NCI-H510A treated with DMSO at 0.1 percent for 48 hours (cell line): ENCODE measurements at regions not wholly inside any gene's neighbourhood (a gene's known extent, or its start where the extent isn't known, plus 50 kb on each side); places are given as distances from the start of the nearest gene placed in this dataset.
"Not testable (repeated sequence)": the region's sequence is repeated elsewhere in the genome, so short reads cannot be mapped to it uniquely, and the experiment has no call there.

Experiments
- DNase-seq: peaks from one replicate; lab custom pipeline; 2025; lab: John Stamatoyannopoulos, UW

DNA sequence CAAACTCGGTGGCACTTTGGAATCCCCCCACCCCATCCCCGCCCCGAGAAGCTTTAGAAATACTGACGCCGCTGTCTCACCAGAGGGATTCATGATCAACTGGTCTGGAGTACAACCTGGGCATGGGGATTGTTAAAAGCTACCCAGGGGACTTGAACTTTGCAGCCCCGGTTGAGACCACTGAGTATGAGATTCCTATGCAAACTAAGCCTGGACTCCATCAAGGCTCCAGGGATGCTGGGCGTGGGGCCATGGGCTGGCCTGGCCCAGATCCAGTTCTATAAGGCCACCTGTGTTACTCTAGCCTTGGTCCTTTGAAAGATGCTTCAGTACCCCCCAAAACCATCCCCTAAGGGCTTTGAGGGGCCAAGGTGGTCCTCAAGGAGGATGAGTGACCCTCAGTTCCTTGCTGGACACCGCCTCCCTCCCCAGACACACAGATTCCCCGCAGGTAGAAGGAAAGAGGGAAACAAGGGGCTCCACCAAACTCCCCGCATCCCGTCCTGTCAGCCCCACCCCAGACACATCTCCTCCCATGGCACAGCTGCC lies 68.5 kb downstream of the MRPL36 start:
- no peak for DNase-seq

- no peak for DNase-seq
Observed at GRCh38 chr5:1730487-1730847, 69.2 kb downstream of the MRPL36 start.

GRCh38 chr5:1729641-1730486 lies 69.8 kb downstream of the MRPL36 start:
- DNase-seq = no peak

GRCh38 chr5:1728846-1729245 lies 70.8 kb downstream of the MRPL36 start:
- no peak for DNase-seq

GRCh38 chr5:1727571-1727970 lies 72.1 kb downstream of the MRPL36 start:
- DNase-seq = no peak

- DNase-seq = no peak
Observed at GRCh38 chr5:1726956-1727355, 72.7 kb downstream of the MRPL36 start.

- no peak for DNase-seq
Observed at GRCh38 chr5:1726469-1726865, 73.2 kb downstream of the MRPL36 start.

GRCh38 chr5:1725641-1726468 lies 73.8 kb downstream of the MRPL36 start:
- no peak for DNase-seq

DNA sequence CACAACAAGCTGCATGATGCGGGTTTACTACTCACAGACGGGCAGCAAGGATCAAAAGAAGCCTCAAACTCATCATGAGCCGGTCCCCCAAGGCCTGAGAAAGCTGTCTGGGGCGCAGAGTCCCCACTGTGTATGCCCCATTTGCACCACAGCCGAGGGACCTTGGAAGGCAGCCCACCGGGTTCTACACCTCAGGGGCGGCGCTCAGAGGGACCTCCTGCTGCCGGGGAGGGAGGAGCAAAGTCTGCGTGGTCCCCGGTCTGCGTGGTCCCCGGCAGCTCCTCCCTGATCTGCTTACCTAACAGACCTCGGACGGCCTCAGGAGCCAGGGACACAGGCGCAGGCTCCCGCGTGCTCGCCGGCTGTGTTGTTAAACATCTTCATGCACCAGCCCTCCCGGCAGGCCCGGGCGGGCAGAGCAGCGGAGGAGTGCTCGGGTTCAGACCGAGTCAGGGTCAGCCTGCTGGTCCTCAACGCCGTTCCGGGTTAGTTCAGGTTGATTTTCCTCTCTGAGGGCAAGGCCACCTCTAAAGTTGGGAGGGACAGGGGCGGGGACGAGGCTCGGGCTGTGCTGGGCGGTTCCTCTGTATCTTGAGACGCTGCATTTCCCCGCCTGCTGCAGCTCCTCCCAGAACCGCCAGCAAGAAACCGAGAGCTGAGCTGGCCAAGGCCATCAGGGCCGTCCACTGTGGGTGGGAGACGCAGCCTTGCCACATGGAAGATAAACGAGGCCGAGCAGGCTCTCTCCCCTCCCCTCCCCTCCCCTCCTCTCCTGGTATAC lies 74.6 kb downstream of the MRPL36 start:
- no peak for DNase-seq

- no peak for DNase-seq
Observed at GRCh38 chr5:1723957-1724821, 75.4 kb downstream of the MRPL36 start.

DNA sequence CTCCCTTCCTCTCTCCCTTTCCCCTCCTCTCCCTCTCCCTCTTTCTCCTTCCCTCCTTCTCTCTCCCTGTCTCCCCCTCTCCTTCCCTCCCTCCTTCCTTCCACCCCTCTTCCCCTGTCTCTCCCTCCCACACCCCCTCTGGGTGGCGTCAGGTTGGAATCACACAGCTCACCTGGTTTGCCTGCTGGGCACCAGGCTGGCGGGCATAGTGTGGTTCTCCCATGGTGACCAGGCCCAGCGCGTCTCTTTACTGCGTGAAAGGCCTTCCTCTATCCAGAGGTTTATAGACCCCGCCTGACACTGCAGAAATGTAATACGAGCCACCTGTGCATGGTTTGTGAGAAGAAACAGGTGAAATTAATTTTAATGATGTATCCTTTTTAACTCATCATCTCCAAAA lies 76.2 kb downstream of the MRPL36 start:
- no peak for DNase-seq

GRCh38 chr5:1722877-1723276 lies 76.8 kb downstream of the MRPL36 start:
- DNase-seq = no peak

GRCh38 chr5:1720396-1721110 lies 79.1 kb downstream of the MRPL36 start:
- no peak for DNase-seq

DNA sequence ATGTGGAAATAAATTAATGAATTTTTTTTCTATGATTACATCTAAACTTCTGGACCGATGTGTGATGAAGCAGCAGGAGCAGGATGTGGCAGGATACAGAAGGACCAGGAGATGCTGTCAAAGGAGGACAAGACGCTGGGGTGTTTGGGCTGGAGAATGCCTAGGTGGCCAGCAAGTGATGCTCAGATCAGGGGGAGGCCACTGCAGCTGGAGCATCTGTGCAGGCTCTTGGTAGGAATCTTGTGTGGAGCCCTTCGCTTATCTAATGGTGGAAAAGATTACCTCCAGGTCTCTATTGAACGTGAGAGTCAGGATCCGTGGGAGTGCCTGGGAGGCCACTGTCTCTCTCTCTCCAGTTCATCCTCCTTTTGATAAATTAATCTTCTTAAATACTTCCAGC lies 79.8 kb downstream of the MRPL36 start:
- no peak for DNase-seq

- DNase-seq = no peak
Observed at GRCh38 chr5:1718669-1719068, 81.0 kb downstream of the MRPL36 start.

DNA sequence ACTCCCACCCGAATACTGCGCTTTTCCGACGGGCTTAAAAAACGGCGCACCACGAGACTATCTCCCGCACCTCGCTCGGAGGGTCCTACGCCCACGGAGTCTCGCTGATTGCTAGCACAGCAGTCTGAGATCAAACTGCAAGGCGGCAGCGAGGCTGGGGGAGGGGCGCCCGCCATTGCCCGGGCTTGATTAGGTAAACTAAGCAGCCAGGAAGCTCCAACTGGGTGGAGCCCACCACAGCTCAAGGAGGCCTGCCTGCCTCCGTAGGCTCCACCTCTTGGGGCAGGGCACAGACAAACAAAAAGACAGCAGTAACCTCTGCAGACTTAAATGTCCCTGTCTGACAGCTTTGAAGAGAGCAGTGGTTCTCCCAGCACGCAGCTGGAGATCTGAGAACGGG lies 89.5 kb downstream of the MRPL36 start:
- DNase-seq = not testable (repeated sequence)

DNA sequence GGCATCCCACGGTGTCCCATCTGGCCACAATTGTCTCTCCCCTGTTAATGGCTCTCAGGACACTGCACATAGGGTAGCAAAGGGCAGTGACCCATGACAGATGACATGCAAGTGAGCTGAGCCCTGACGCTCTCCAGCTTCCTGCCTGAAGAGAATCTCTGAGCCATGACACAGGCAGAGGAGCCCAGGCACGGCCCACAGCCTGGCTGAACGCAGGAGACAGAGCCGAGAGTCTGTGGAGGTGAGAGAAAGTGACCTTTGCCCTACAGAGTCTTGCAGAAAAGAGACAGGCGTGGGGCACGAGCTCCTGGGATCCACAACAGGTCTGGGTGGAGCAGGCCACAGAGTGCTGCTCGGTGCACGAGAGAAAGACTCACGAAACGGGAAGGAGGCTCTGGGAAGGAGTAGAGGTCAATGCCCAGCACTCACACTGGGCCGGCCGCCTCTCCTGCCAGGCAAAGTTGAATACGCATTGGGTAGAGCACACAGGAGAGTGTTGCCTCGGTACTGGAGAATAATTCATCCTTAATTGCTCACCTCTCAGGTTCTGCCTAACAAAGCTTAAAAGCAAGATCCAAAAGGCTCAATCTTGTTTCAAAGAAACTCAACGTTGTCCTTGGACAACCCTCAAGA lies 90.3 kb downstream of the MRPL36 start:
- no peak for DNase-seq

- no peak for DNase-seq
Observed at GRCh38 chr5:1708592-1709141, 91.0 kb downstream of the MRPL36 start.

- DNase-seq = no peak
Observed at GRCh38 chr5:1707467-1707866, 92.2 kb downstream of the MRPL36 start.

DNA sequence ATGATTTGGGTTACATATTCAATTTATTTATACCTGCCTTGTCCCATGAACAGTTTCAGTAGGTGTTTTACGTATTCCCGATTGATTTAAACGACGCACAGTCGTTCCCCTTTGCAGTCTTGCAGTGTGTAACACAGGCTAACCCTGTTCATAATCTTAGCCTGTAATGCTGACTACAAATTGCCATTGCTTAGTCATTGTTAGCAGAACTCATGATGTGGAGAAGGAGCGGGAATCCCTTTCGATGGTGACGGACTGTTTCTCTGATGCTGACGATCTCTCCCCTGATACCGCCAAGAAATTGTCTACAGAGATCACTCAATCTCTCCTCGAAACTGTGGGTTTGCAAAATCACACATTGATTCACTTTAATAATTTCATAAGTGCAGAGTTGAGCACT lies 93.2 kb downstream of the MRPL36 start:
- DNase-seq = no peak
